ENCODE measurements at regions not wholly inside any gene's neighbourhood (a gene's known extent, or its start where the extent isn't known, plus 50 kb on each side); places are given as distances from the start of the nearest gene placed in this dataset.

- TF ChIP-seq, protein P1, sequence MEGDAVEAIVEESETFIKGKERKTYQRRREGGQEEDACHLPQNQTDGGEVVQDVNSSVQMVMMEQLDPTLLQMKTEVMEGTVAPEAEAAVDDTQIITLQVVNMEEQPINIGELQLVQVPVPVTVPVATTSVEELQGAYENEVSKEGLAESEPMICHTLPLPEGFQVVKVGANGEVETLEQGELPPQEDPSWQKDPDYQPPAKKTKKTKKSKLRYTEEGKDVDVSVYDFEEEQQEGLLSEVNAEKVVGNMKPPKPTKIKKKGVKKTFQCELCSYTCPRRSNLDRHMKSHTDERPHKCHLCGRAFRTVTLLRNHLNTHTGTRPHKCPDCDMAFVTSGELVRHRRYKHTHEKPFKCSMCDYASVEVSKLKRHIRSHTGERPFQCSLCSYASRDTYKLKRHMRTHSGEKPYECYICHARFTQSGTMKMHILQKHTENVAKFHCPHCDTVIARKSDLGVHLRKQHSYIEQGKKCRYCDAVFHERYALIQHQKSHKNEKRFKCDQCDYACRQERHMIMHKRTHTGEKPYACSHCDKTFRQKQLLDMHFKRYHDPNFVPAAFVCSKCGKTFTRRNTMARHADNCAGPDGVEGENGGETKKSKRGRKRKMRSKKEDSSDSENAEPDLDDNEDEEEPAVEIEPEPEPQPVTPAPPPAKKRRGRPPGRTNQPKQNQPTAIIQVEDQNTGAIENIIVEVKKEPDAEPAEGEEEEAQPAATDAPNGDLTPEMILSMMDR (IDR thresholded peaks at IDR 0.05) = no peak
- 63 to 73% (median 66%) methylated on average over 2 of the region's 2 CpGs for WGBS, 3 donors
- H3K4me1 ChIP-seq = peaks cover 18% of the 10 kb centered on the region
- no peaks in the 10 kb centered on the region for H3K36me3 ChIP-seq (ENCODE audit: insufficient read depth in 1 of 2, low read depth in 1 of 2)
- H3K9me3 ChIP-seq = no peaks in the 10 kb centered on the region
- intact Hi-C loops (cut with DNase I) = loop anchor here in 1 of 2 donors (10.0 kb wide), 1 partner anchor 60 kb away; no protein-coding TSS in a partner anchor
- H3K27me3 ChIP-seq (ENCODE audit: insufficient read depth in 3 of 3, low read length in 2 of 3) = no peaks in the 10 kb centered on the region
- H3K4me3 ChIP-seq = no peak overlapping the region
- no peak for ATAC-seq
- DNase-seq = no peak
- H3K27ac ChIP-seq = no peak overlapping the region
Observed at GRCh38 chr21:28775071-28775470, 217.6 kb downstream of the LTN1 start.

GRCh38 chr21:28773036-28773435, 219.6 kb downstream of the LTN1 start:
- Histone ChIP-seq H3K4me1 (peaks cover 18% of the 10 kb centered on the region), H3K4me3 (no peak overlapping the region), H3K9me3 (no peaks in the 10 kb centered on the region), H3K27me3 (ENCODE audit: insufficient read depth in 3 of 3, low read length in 2 of 3) (no peaks in the 10 kb centered on the region), H3K27ac (no peak overlapping the region), H3K36me3 (ENCODE audit: insufficient read depth in 1 of 2, low read depth in 1 of 2) (no peaks in the 10 kb centered on the region)
- DNase-seq = no peak
- no peak for ATAC-seq
- WGBS, 3 donors = 86 to 94% (median 91%) methylated on average over 2 of the region's 2 CpGs
- TF ChIP-seq, protein P1 (IDR thresholded peaks at IDR 0.05) = no peak
- intact Hi-C loops (cut with DNase I) = loop anchor here in 1 of 2 donors (10.0 kb wide), 1 partner anchor 58 kb away; no protein-coding TSS in a partner anchor

DNA sequence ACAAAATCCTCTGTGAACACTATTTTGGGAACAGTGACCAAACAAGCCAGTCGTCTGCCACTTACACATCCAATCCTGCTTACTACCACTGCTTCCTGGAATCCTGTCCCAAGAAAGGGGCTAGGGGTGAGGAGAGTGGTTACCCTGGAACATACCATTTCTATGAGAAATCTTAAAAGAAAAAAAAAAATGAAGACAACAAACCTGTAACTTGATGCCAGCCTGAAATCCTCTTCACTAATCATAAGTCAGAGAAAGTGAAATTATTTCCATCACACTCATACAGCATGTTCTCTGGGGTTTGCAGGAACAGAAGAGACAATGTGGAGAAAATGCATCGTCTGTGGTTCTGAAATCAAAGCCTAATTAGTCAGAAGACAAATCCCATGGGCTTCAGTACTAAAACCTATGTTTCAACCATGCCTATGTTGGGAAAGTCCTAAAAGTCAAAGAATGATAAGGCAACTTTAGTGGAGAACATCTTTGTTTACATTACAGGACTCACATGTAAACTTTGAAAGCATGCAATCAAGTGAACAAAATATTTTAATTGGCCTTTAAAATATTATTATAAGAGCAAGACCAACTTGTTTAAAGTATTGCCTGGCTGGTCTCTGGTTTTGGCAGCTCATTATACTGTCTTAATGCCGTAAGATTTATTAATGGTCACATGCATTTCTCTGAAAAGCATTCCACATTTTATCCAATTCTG, 220.7 kb downstream of the LTN1 start:
- 17 to 30% (median 19%) methylated on average over 3 of the region's 3 CpGs for WGBS, 3 donors
- Histone ChIP-seq H3K27ac (peak overlapping the region; percentile 64), H3K9me3 (no peaks in the 10 kb centered on the region), H3K4me3 (no peak overlapping the region), H3K36me3 (ENCODE audit: insufficient read depth in 1 of 2, low read depth in 1 of 2) (no peaks in the 10 kb centered on the region), H3K4me1 (peaks cover 18% of the 10 kb centered on the region), H3K27me3 (ENCODE audit: insufficient read depth in 3 of 3, low read length in 2 of 3) (no peaks in the 10 kb centered on the region)
- TF ChIP-seq, protein P1 (IDR thresholded peaks at IDR 0.05) = no peak
- intact Hi-C loops (cut with DNase I) = loop anchor here in 1 of 2 donors (10.0 kb wide), 1 partner anchor 57 kb away; no protein-coding TSS in a partner anchor
- no peak for DNase-seq
- ATAC-seq = peak; percentile 74 to 92 (median 85)

GRCh38 chr21:28770867-28771661, 221.6 kb downstream of the LTN1 start:
- TF ChIP-seq, protein P1 (IDR thresholded peaks at IDR 0.05) = no peak
- ATAC-seq = peak; percentile 62 to 72 (median 69)
- H3K4me3 ChIP-seq = no peak overlapping the region
- no peaks in the 10 kb centered on the region for H3K27me3 ChIP-seq (ENCODE audit: insufficient read depth in 3 of 3, low read length in 2 of 3)
- H3K9me3 ChIP-seq = no peaks in the 10 kb centered on the region
- WGBS, 3 donors = 46 to 70% (median 55%) methylated on average over 5 of the region's 5 CpGs
- H3K4me1 ChIP-seq = peaks cover 18% of the 10 kb centered on the region
- peak overlapping the region; percentile 64 for H3K27ac ChIP-seq
- DNase-seq = no peak
- intact Hi-C loops (cut with DNase I) = loop anchor here in 1 of 2 donors (10.0 kb wide), 1 partner anchor 56 kb away; no protein-coding TSS in a partner anchor
- H3K36me3 ChIP-seq (ENCODE audit: insufficient read depth in 1 of 2, low read depth in 1 of 2) = no peaks in the 10 kb centered on the region

Data from psoas muscle (tissue), 7 donors.